ENCODE measurements at regions not wholly inside any gene's neighbourhood (a gene's known extent, or its start where the extent isn't known, plus 50 kb on each side); places are given as distances from the start of the nearest gene placed in this dataset.
"Not testable (repeated sequence)": the region's sequence is repeated elsewhere in the genome, so short reads cannot be mapped to it uniquely, and the experiment has no call there.

DNA sequence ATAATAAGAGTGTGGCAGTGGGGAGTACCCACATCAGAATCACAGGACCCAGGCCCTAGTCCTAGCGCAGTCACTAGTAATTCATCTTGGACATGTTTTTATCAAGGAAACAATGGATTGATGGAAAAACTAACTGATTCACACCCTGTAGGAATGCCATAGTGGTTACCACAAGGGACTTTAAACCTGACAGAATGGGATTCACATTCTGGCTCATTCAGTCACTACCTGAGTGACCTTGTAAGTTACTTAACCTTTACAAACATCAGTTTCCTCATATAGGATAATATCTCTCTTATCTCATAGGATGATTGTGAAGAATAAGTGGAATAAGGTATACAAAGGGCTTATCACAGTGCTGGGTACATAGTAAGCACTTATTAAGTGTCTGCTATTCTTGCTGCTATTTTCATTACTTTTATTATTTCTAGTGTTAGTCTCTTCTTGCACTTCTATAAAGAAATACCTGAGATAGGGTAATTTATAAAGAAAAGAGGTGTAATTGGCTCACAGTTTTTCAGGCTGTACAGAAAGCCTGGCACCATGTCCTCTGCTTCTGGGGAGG, 247.5 kb upstream of the KLF3 start:
- no peak overlapping the region for H3K4me3 ChIP-seq (replicated peaks; ENCODE audit: low read depth, low read length)
- TF ChIP-seq, protein P1, sequence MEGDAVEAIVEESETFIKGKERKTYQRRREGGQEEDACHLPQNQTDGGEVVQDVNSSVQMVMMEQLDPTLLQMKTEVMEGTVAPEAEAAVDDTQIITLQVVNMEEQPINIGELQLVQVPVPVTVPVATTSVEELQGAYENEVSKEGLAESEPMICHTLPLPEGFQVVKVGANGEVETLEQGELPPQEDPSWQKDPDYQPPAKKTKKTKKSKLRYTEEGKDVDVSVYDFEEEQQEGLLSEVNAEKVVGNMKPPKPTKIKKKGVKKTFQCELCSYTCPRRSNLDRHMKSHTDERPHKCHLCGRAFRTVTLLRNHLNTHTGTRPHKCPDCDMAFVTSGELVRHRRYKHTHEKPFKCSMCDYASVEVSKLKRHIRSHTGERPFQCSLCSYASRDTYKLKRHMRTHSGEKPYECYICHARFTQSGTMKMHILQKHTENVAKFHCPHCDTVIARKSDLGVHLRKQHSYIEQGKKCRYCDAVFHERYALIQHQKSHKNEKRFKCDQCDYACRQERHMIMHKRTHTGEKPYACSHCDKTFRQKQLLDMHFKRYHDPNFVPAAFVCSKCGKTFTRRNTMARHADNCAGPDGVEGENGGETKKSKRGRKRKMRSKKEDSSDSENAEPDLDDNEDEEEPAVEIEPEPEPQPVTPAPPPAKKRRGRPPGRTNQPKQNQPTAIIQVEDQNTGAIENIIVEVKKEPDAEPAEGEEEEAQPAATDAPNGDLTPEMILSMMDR (IDR thresholded peaks at IDR 0.05; ENCODE audit: low read depth, low read length, missing control alignments), result no peak
- DNase-seq (ENCODE audit: extremely low read depth, low read depth), result no peak

DNA sequence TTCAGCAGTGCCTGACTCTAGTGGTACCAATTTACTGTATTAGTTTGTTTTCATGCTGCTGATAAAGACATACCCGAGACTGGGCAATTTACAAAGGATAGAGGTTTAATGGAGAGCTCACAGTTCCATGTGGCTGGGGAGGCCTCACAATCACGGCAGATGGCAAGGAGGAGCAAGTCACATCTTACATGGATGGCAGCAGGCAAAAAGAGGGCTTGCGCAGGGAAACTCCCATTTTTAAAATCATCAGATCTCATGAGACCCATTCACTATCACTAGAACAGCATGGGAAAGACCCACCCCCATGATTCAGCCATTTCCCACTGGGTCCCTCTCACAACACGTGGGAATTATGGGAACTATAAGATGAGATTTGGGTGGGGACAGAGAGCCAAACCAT, 243.7 kb upstream of the KLF3 start:
- not testable (repeated sequence) for H3K4me3 ChIP-seq (replicated peaks; ENCODE audit: low read depth, low read length); DNase-seq (ENCODE audit: extremely low read depth, low read depth)

DNA sequence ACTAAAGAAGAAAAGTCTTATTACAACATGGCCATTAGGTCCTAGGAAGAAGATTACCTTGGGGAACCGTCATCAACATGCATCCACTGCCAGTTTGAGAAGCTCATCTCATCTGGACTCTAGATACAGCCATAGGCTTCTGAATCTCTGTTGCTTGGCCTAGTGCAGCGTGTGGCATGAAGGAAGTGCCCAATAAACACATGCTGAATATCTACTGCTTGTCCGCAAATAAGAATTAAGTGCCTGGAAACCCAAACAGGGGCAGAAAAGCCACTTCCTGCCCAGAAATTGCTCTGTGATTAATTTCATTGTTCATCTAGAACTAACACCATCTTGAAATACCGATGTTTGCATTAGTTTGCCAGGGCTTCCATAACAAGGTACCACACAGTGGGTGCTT, 241.1 kb upstream of the KLF3 start:
- TF ChIP-seq, protein P1 (IDR thresholded peaks at IDR 0.05; ENCODE audit: low read depth, low read length, missing control alignments), result no peak
- DNase-seq (ENCODE audit: extremely low read depth, low read depth), result no peak

DNA sequence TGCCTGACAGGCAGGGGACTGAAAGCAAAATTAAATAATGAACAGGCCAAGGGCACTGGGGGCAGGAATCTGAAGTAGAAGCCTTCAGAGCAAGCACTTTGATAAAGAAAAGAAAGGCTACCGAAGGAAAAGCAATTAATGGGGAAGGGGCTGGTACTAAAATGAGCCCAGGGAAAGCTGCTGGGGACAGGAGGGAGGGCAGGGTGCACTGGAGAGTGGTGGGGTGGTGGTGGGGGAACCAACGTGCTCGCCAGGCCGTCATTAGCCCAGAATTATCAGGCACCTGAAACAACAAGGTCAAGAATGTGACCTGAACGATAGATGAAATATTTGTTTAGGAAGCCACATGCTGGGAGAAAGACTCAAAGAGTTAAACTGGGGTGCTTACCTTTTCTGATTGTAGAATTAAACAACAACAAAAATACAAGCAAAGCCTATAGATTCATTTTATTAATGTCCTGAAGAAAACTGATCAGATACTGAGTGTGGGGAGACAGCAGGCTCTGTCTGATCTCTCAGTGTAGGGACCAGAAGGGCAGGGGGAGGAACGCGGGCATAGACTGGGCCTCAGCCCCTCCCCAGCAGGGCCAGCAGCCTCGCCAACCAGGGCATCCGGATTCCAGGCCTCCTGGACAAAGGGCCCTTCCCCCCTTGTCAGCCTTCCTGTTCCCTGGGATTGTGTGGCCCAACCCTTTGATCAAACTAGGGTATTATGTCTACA, 239.7 kb upstream of the KLF3 start:
- no peak for DNase-seq (ENCODE audit: extremely low read depth, low read depth)
- TF ChIP-seq, protein P1 (IDR thresholded peaks at IDR 0.05; ENCODE audit: low read depth, low read length, missing control alignments), result no peak
- H3K4me3 ChIP-seq (replicated peaks; ENCODE audit: low read depth, low read length), result no peak overlapping the region

More for the DNA sequence above, 241.1 kb upstream of the KLF3 start:
- H3K4me3 ChIP-seq (replicated peaks; ENCODE audit: low read depth, low read length), result no peak overlapping the region

DNA sequence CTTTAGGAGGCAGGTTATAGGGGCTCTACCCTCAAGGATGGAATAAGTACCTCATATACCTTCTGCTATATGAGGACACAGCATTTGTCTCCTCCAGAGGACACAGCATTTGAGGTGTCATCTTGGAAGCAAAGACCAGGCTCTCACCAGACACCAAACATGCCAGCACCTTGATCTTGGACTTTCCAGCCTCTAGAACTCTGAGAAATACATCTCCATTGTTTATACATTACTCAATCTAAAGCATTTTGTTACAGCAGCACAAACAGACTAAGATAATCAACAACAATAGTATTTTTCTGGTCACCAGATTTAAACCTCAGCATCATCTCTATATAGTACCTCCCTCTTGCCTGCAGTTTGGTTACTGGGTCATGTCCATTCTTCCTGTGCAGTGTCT, 237.5 kb upstream of the KLF3 start:
- TF ChIP-seq, protein P1 (IDR thresholded peaks at IDR 0.05; ENCODE audit: low read depth, low read length, missing control alignments), result no peak
- H3K4me3 ChIP-seq (replicated peaks; ENCODE audit: low read depth, low read length), result no peak overlapping the region
- DNase-seq (ENCODE audit: extremely low read depth, low read depth), result no peak

DNA sequence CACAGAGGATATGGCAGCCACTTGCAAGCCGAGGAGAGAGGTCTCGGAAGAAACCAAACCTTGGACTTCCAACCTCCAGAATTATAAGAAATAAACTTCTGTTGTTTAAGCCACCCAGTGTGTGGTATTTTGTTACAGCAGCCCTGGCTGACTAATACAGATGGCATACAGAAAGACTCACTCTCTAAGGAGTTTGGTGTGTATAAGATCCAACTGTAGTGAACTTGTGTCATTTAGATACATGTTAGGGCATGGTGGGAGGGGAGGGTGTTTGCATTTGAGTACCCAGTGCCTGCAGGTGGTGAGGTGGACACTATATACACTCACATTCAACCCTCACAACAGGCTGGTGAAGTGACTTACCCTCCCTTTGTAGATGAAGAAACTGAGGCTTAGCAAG, 233.2 kb upstream of the KLF3 start:
- H3K4me3 ChIP-seq (replicated peaks; ENCODE audit: low read depth, low read length), result no peak overlapping the region
- no peak for DNase-seq (ENCODE audit: extremely low read depth, low read depth)
- TF ChIP-seq, protein P1 (IDR thresholded peaks at IDR 0.05; ENCODE audit: low read depth, low read length, missing control alignments), result no peak

DNA sequence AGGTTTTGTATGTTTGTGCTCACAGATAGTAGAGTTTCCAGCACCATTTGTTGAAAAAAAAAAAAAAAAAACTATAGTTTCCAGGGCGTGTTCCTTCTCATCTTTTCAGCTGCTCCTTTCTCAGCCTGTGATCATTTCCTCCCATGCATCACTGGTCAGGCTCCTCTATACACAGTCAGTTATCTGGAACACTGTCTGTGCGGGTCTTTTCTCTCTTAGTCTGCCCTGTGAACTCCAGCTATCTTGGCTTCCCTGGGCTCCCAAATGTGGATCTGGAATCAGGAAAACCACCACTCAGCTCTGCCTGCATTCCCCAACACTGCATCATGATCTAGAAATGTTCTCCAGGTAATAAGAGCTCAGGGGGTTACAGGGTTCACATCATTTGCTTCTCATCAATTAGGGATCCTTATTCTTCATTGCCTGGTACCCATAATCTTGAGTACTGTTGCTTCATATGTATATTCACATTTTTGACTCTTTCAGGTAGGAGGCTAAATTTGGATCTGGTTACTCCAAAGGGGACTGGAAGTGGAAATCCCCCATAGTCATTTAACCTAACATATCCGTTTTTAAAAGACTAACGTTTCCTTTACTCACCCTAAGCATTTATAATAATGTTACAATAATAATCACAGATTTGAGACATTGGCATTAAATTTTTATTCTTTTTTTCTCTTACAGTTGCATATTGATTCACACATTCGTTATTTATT, 221.8 kb upstream of the KLF3 start:
- DNase-seq (ENCODE audit: extremely low read depth, low read depth), result no peak
- TF ChIP-seq, protein P1 (IDR thresholded peaks at IDR 0.05; ENCODE audit: low read depth, low read length, missing control alignments), result no peak
- no peak overlapping the region for H3K4me3 ChIP-seq (replicated peaks; ENCODE audit: low read depth, low read length)

Measured in HFF-Myc (cell line).